ENCODE measurements at regions not wholly inside any gene's neighbourhood (a gene's known extent, or its start where the extent isn't known, plus 50 kb on each side); places are given as distances from the start of the nearest gene placed in this dataset.

GRCh38 chr11:32161293-32161692 lies 70.4 kb downstream of the RCN1 start:
- Histone ChIP-seq H3K27me3 (no peaks in the 10 kb centered on the region), H3K9me3 (replicated peaks) (no peaks in the 10 kb centered on the region), H3K27ac (no peak overlapping the region), H3K36me3 (no peaks in the 10 kb centered on the region), H3K4me1 (no peaks in the 10 kb centered on the region), H3K4me3 (no peak overlapping the region)
- DNase-seq: no peak

GRCh38 chr11:32162351-32162750 lies 71.5 kb downstream of the RCN1 start:
- H3K4me1 ChIP-seq: no peaks in the 10 kb centered on the region
- no peak overlapping the region for H3K27ac ChIP-seq
- H3K27me3 ChIP-seq: no peaks in the 10 kb centered on the region

GRCh38 chr11:32162906-32163305 lies 72.0 kb downstream of the RCN1 start:
- Histone ChIP-seq H3K4me3 (no peak overlapping the region), H3K27me3 (no peaks in the 10 kb centered on the region), H3K27ac (no peak overlapping the region), H3K9me3 (replicated peaks) (no peaks in the 10 kb centered on the region), H3K36me3 (no peaks in the 10 kb centered on the region), H3K4me1 (no peaks in the 10 kb centered on the region)
- no peak for DNase-seq

More at GRCh38 chr11:32162351-32162750, 71.5 kb downstream of the RCN1 start:
- H3K4me3 ChIP-seq: no peak overlapping the region
- H3K36me3 ChIP-seq: no peaks in the 10 kb centered on the region
- H3K9me3 ChIP-seq (replicated peaks): no peaks in the 10 kb centered on the region
- DNase-seq: no peak

- Histone ChIP-seq H3K27ac (no peak overlapping the region), H3K4me1 (no peaks in the 10 kb centered on the region), H3K9me3 (replicated peaks) (no peaks in the 10 kb centered on the region), H3K36me3 (no peaks in the 10 kb centered on the region), H3K4me3 (no peak overlapping the region), H3K27me3 (no peaks in the 10 kb centered on the region)
- no peak for DNase-seq
These were observed 72.7 kb downstream of the RCN1 start for GRCh38 chr11:32163557-32163956.

GRCh38 chr11:32164836-32165235 lies 74.0 kb downstream of the RCN1 start:
- H3K27ac ChIP-seq: no peak overlapping the region
- no peaks in the 10 kb centered on the region for H3K9me3 ChIP-seq (replicated peaks)
- H3K36me3 ChIP-seq: no peaks in the 10 kb centered on the region
- H3K4me1 ChIP-seq: no peaks in the 10 kb centered on the region
- DNase-seq: no peak
- no peak overlapping the region for H3K4me3 ChIP-seq
- H3K27me3 ChIP-seq: no peaks in the 10 kb centered on the region

GRCh38 chr11:32168924-32169323 lies 78.0 kb downstream of the RCN1 start:
- Histone ChIP-seq H3K27me3 (0 out of 2 replicates have a peak, but pooled peaks cover 2% of the 10 kb centered on the region), H3K4me1 (no peaks in the 10 kb centered on the region), H3K4me3 (no peak overlapping the region), H3K9me3 (replicated peaks) (no peaks in the 10 kb centered on the region), H3K36me3 (no peaks in the 10 kb centered on the region), H3K27ac (no peak overlapping the region)
- DNase-seq: no peak

GRCh38 chr11:32171445-32171844 lies 80.6 kb downstream of the RCN1 start:
- H3K27me3 ChIP-seq: 0 out of 2 replicates have a peak, but pooled peaks cover 2% of the 10 kb centered on the region
- no peaks in the 10 kb centered on the region for H3K9me3 ChIP-seq (replicated peaks)
- no peaks in the 10 kb centered on the region for H3K4me1 ChIP-seq
- H3K27ac ChIP-seq: no peak overlapping the region
- no peak overlapping the region for H3K4me3 ChIP-seq
- H3K36me3 ChIP-seq: no peaks in the 10 kb centered on the region
- no peak for DNase-seq

- Histone ChIP-seq H3K4me1 (no peaks in the 10 kb centered on the region), H3K36me3 (no peaks in the 10 kb centered on the region), H3K9me3 (replicated peaks) (no peaks in the 10 kb centered on the region), H3K4me3 (no peak overlapping the region), H3K27me3 (0 out of 2 replicates have a peak, but pooled peaks cover 2% of the 10 kb centered on the region), H3K27ac (no peak overlapping the region)
- no peak for DNase-seq
These were observed 81.4 kb downstream of the RCN1 start for GRCh38 chr11:32172041-32172847.

GRCh38 chr11:32172848-32173834 lies 82.3 kb downstream of the RCN1 start:
- no peaks in the 10 kb centered on the region for H3K4me1 ChIP-seq
- 0 out of 2 replicates have a peak, but pooled peaks cover 2% of the 10 kb centered on the region for H3K27me3 ChIP-seq
- H3K36me3 ChIP-seq: no peaks in the 10 kb centered on the region
- DNase-seq: peak; percentile 57 to 78
- H3K27ac ChIP-seq: no peak overlapping the region
- H3K9me3 ChIP-seq (replicated peaks): no peaks in the 10 kb centered on the region
- no peak overlapping the region for H3K4me3 ChIP-seq

GRCh38 chr11:32173977-32174376 lies 83.1 kb downstream of the RCN1 start:
- Histone ChIP-seq H3K27ac (no peak overlapping the region), H3K27me3 (0 out of 2 replicates have a peak, but pooled peaks cover 2% of the 10 kb centered on the region), H3K4me1 (no peaks in the 10 kb centered on the region), H3K9me3 (replicated peaks) (no peaks in the 10 kb centered on the region), H3K36me3 (no peaks in the 10 kb centered on the region), H3K4me3 (no peak overlapping the region)
- DNase-seq: no peak

GRCh38 chr11:32176223-32176934 lies 85.5 kb downstream of the RCN1 start:
- Histone ChIP-seq H3K36me3 (no peaks in the 10 kb centered on the region), H3K4me1 (no peaks in the 10 kb centered on the region), H3K4me3 (no peak overlapping the region), H3K9me3 (replicated peaks) (no peaks in the 10 kb centered on the region), H3K27ac (no peak overlapping the region), H3K27me3 (0 out of 2 replicates have a peak, but pooled peaks cover 2% of the 10 kb centered on the region)
- peak; percentile 63 to 90 for DNase-seq

- H3K36me3 ChIP-seq: no peaks in the 10 kb centered on the region
- no peaks in the 10 kb centered on the region for H3K27me3 ChIP-seq
- no peak for DNase-seq
- H3K4me3 ChIP-seq: no peak overlapping the region
- no peaks in the 10 kb centered on the region for H3K9me3 ChIP-seq (replicated peaks)
- H3K27ac ChIP-seq: no peak overlapping the region
- no peaks in the 10 kb centered on the region for H3K4me1 ChIP-seq
These were observed 87.8 kb downstream of the RCN1 start for GRCh38 chr11:32178692-32179091.

GRCh38 chr11:32183512-32183911 lies 92.6 kb downstream of the RCN1 start:
- no peaks in the 10 kb centered on the region for H3K36me3 ChIP-seq
- no peak overlapping the region for H3K27ac ChIP-seq
- no peaks in the 10 kb centered on the region for H3K27me3 ChIP-seq
- H3K4me3 ChIP-seq: no peak overlapping the region
- no peaks in the 10 kb centered on the region for H3K9me3 ChIP-seq (replicated peaks)
- no peaks in the 10 kb centered on the region for H3K4me1 ChIP-seq
- no peak for DNase-seq

- Histone ChIP-seq H3K9me3 (replicated peaks) (no peaks in the 10 kb centered on the region), H3K27me3 (no peaks in the 10 kb centered on the region), H3K27ac (no peak overlapping the region), H3K36me3 (no peaks in the 10 kb centered on the region), H3K4me1 (no peaks in the 10 kb centered on the region), H3K4me3 (no peak overlapping the region)
- no peak for DNase-seq
These were observed 93.3 kb downstream of the RCN1 start for GRCh38 chr11:32184041-32184722.
